Activated CD4-positive, alpha-beta T cell treated with anti-CD3 and anti-CD28 coated beads for 36 hours (primary cell): ENCODE measurements at regions not wholly inside any gene's neighbourhood (a gene's known extent, or its start where the extent isn't known, plus 50 kb on each side); places are given as distances from the start of the nearest gene placed in this dataset.
A peak's percentile ranks its signal among the peaks of the same experiment; 100 is the strongest.
"Not testable (repeated sequence)": the region's sequence is repeated elsewhere in the genome, so short reads cannot be mapped to it uniquely, and the experiment has no call there.

Source experiments
- ATAC-seq: fragments of 200-7000 bp; cut with Tn5 transposase; one replicate; pipeline ENCODE4 v1.10.0; 2021; ENCODE audit warnings: mild to moderate bottlenecking, moderate library complexity
- CTCF ChIA-PET: fragments of 350-600 bp; sonication (Branson Sonifier 250); formaldehyde crosslinking; loops from one replicate; lab custom pipeline; 2021; ENCODE audit warnings: antibody characterized with exemption; lab: Charles Lee
- POLR2A ChIA-PET: fragments of 350-600 bp; sonication (Branson Sonifier 250); formaldehyde crosslinking; loops from one replicate; lab custom pipeline; 2021; ENCODE audit warnings: antibody characterized with exemption, inconsistent platforms; lab: Charles Lee
- DNase-seq: peaks from one replicate; pipeline ENCODE4 v3.0.0-alpha.2; 2020
- H3K27ac Mint-ChIP-seq: one replicate; pipeline ENCODE4 v1.8.0; 2021; ENCODE audit warnings: mixed read lengths
- H3K27me3 Mint-ChIP-seq: one replicate; pipeline ENCODE4 v1.8.0; 2021; ENCODE audit warnings: mixed read lengths
- H3K36me3 Mint-ChIP-seq: one replicate; pipeline ENCODE4 v1.8.0; 2021; ENCODE audit warnings: low read depth, mixed read lengths
- H3K4me1 Mint-ChIP-seq: one replicate; pipeline ENCODE4 v1.8.0; 2021; ENCODE audit warnings: mixed read lengths
- H3K4me3 Mint-ChIP-seq: one replicate; pipeline ENCODE4 v1.8.0; 2021; ENCODE audit warnings: mild to moderate bottlenecking, moderate library complexity, mixed read lengths
- H3K9me3 Mint-ChIP-seq: one replicate; pipeline ENCODE4 v1.8.0; 2021; ENCODE audit warnings: low read depth, mixed read lengths
- intact Hi-C, 2 experiments: fragments of 100-400 bp; cut with DNase I in 1 of 2; cut with micrococcal nuclease in 1 of 2; formaldehyde crosslinking; loops; one replicate each; pipeline versions ENCODE4 v1.14.2 to v1.15.1; 2022 to 2024; cut with DNase I, micrococcal nuclease

DNA sequence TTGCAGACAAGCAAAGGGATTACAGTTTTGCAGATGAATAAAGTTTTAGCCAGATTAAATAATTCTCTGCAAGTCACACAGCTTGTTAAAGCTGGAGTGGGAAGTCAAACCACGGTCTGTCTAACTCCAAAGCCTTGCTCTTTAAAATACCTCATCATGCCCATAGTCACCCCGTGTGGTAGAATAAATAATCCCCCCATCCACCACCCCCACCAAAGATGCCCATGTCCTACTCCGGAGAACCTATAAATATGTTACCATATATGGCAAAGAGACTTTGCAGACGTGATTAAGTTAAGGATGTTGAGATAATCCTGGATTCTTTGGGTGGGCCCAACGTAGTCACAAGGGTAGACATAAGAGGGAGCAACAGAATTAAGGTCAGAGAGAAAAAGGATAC is 118.7 kb downstream of the BEND2 start:
- CTCF ChIA-PET, result no interaction called here
- intact Hi-C loops, result no loop called here
- DNase-seq, result no peak
- Mint-ChIP-seq H3K4me3 (no peak overlapping the region), H3K36me3 (no peaks in the 10 kb centered on the region), H3K27me3 (peaks cover 10% of the 10 kb centered on the region), H3K27ac (no peak overlapping the region), H3K9me3 (no peaks in the 10 kb centered on the region), H3K4me1 (no peaks in the 10 kb centered on the region)
- POLR2A ChIA-PET, result no interaction called here
- no peak for ATAC-seq

DNA sequence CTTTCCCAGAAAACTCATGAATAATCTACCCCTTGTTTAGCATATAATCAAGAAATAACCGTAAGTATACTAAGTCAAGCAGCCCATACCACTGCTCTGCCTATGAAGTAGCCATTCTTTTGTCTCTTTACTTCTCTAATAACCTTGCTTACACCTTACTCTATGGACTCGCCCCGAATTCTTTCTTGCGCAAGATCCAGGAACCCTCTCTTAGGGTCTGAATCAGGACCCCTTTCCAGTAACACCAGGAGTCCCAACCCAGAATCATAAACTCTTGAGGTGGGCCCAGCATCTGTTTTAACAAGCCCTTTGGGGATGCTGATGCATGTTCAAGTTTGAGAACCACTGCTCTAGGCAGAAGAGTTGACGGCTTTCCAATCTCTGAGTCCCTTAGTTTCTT is 119.6 kb downstream of the BEND2 start:
- H3K4me1 Mint-ChIP-seq, result no peaks in the 10 kb centered on the region
- intact Hi-C loops, result no loop called here
- no peak overlapping the region for H3K4me3 Mint-ChIP-seq
- H3K27ac Mint-ChIP-seq, result no peak overlapping the region
- POLR2A ChIA-PET, result no interaction called here
- H3K27me3 Mint-ChIP-seq, result peaks cover 10% of the 10 kb centered on the region
- CTCF ChIA-PET, result no interaction called here
- ATAC-seq, result no peak
- H3K36me3 Mint-ChIP-seq, result no peaks in the 10 kb centered on the region
- no peak for DNase-seq
- H3K9me3 Mint-ChIP-seq, result no peaks in the 10 kb centered on the region

GRCh38 chrX:18099745-18100144 is 120.9 kb downstream of the BEND2 start:
- Mint-ChIP-seq H3K4me1 (no peaks in the 10 kb centered on the region), H3K27me3 (peaks cover 10% of the 10 kb centered on the region), H3K9me3 (no peaks in the 10 kb centered on the region), H3K36me3 (no peaks in the 10 kb centered on the region), H3K4me3 (no peak overlapping the region), H3K27ac (no peak overlapping the region)
- CTCF ChIA-PET, result no interaction called here
- DNase-seq (no peak), ATAC-seq (no peak)
- POLR2A ChIA-PET, result no interaction called here
- intact Hi-C loops, result no loop called here

- no peak overlapping the region for H3K27ac Mint-ChIP-seq
- no peak overlapping the region for H3K4me3 Mint-ChIP-seq
- H3K9me3 Mint-ChIP-seq, result no peaks in the 10 kb centered on the region
- POLR2A ChIA-PET, result no interaction called here
- peaks cover 10% of the 10 kb centered on the region for H3K27me3 Mint-ChIP-seq
- intact Hi-C loops, result no loop called here
- CTCF ChIA-PET, result interaction anchor here (0.6 kb wide), 1 partner anchor 1340 kb away, joined by 3 read pairs; no protein-coding TSS in a partner anchor
- H3K4me1 Mint-ChIP-seq, result no peaks in the 10 kb centered on the region
- no peaks in the 10 kb centered on the region for H3K36me3 Mint-ChIP-seq
- DNase-seq, result no peak
- ATAC-seq, result no peak
These were observed 121.9 kb downstream of the BEND2 start for GRCh38 chrX:18098763-18099162.

DNA sequence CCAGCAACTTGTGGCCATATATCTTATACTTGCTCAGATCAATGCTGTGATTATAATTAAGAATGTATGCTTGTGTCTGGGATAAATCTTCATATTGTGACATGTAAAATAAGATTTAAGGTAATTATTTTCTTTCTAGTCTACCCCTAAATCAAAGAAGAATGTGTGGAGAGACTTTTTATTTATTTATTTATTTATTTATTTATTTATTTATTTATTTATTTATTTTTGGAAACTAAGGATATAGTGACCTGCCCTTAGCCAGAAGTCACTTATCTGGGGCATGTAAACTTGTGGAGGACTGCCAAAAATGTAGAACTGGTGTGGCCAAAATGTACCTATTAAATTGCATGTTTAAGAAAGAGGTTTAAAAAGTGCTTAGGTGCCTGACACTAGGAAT is 144.3 kb downstream of the BEND2 start:
- CTCF ChIA-PET, result no interaction called here
- no peaks in the 10 kb centered on the region for H3K4me1 Mint-ChIP-seq
- POLR2A ChIA-PET, result no interaction called here

DNA sequence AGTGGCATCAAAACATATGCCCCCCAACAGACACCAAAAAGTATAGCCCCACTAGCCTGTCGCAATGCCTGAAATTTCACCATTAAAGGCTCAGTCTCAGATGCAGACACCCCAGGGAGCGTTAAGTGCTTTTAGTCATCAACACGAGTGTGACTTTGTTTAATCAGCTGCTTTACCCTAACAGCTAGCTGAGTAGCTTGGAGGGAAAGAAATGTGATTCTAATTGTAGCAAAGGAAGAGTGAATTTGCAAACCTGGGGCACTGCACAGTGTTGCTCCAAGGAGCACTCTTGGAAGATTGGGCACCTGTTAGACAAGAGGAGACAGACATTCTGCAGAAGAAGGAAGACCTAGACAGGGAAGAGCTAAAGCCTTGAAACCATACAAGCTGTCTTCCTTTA is 145.1 kb downstream of the BEND2 start:
- ChIA-PET POLR2A (no interaction called here), CTCF (no interaction called here)
- intact Hi-C loops, result no loop called here
- Mint-ChIP-seq H3K4me1 (no peaks in the 10 kb centered on the region), H3K36me3 (no peaks in the 10 kb centered on the region), H3K27me3 (peaks cover 4% of the 10 kb centered on the region), H3K4me3 (no peak overlapping the region), H3K27ac (no peak overlapping the region), H3K9me3 (no peaks in the 10 kb centered on the region)
- no peak for DNase-seq
- ATAC-seq, result no peak

More for the DNA sequence above, 144.3 kb downstream of the BEND2 start:
- H3K27ac Mint-ChIP-seq, result no peak overlapping the region
- no peak for ATAC-seq
- DNase-seq, result no peak
- no peaks in the 10 kb centered on the region for H3K36me3 Mint-ChIP-seq
- no peak overlapping the region for H3K4me3 Mint-ChIP-seq
- H3K27me3 Mint-ChIP-seq, result peaks cover 4% of the 10 kb centered on the region
- intact Hi-C loops, result no loop called here
- H3K9me3 Mint-ChIP-seq, result no peaks in the 10 kb centered on the region

GRCh38 chrX:18068045-18068444 is 152.6 kb downstream of the BEND2 start:
- H3K4me1 Mint-ChIP-seq, ATAC-seq, intact Hi-C loops, H3K27ac Mint-ChIP-seq, H3K27me3 Mint-ChIP-seq, DNase-seq, H3K9me3 Mint-ChIP-seq, H3K36me3 Mint-ChIP-seq, H3K4me3 Mint-ChIP-seq, CTCF ChIA-PET, POLR2A ChIA-PET: not testable (repeated sequence)

DNA sequence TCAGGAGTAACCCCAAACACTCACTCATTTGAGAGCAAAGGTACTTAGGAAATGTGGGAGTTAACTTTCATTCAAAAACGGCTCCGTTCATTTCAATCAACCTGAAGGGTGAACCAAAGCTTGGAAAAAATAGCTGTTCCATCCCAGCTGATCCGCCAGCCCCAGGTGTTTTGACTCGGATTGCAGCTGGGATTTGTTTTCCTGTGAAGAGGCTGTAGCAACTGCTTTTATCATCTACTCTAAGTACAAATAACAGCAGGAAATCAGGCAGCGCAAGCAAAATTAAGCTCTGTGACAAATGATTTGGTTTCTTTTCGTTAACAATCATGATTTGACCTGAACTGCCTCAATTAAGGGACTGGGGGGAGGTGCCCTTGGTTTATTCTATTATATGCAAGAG is 154.7 kb downstream of the BEND2 start:
- Mint-ChIP-seq H3K9me3 (no peaks in the 10 kb centered on the region), H3K4me3 (no peak overlapping the region), H3K36me3 (no peaks in the 10 kb centered on the region), H3K27me3 (no peaks in the 10 kb centered on the region), H3K4me1 (no peaks in the 10 kb centered on the region), H3K27ac (no peak overlapping the region)
- DNase-seq, result no peak
- CTCF ChIA-PET, result interaction anchor here (0.8 kb wide), 1 partner anchor 277 kb away, joined by 4 read pairs; no protein-coding TSS in a partner anchor
- POLR2A ChIA-PET, result interaction anchor here (0.6 kb wide), 1 partner anchor 14 kb away, joined by 3 read pairs; no protein-coding TSS in a partner anchor
- no peak for ATAC-seq
- intact Hi-C loops, result no loop called here

- Mint-ChIP-seq H3K36me3 (no peaks in the 10 kb centered on the region), H3K27me3 (peaks cover 2% of the 10 kb centered on the region), H3K9me3 (no peaks in the 10 kb centered on the region), H3K27ac (no peak overlapping the region), H3K4me3 (no peak overlapping the region), H3K4me1 (no peaks in the 10 kb centered on the region)
- no peak for ATAC-seq
- POLR2A ChIA-PET, result interaction anchor here (0.7 kb wide), 2 partner anchors 14 to 176 kb away, joined by 3 read pairs; no protein-coding TSS in a partner anchor
- DNase-seq, result no peak
- intact Hi-C loops, result no loop called here
- CTCF ChIA-PET, result interaction anchor here (0.7 kb wide), 1 partner anchor 303 kb away, joined by 3 read pairs; the partner anchor contains the start of gene SCML2
These were observed 169.0 kb downstream of the BEND2 start for GRCh38 chrX:18051690-18052089.

- no peak for DNase-seq
- ChIA-PET POLR2A (no interaction called here), CTCF (no interaction called here)
- H3K9me3 Mint-ChIP-seq, result no peaks in the 10 kb centered on the region
- no peak overlapping the region for H3K4me3 Mint-ChIP-seq
- intact Hi-C loops, result no loop called here
- peaks cover 2% of the 10 kb centered on the region for H3K27me3 Mint-ChIP-seq
- no peak overlapping the region for H3K27ac Mint-ChIP-seq
- no peak for ATAC-seq
- no peaks in the 10 kb centered on the region for H3K36me3 Mint-ChIP-seq
- no peaks in the 10 kb centered on the region for H3K4me1 Mint-ChIP-seq
These were observed 173.2 kb downstream of the BEND2 start for GRCh38 chrX:18047491-18047890.

DNA sequence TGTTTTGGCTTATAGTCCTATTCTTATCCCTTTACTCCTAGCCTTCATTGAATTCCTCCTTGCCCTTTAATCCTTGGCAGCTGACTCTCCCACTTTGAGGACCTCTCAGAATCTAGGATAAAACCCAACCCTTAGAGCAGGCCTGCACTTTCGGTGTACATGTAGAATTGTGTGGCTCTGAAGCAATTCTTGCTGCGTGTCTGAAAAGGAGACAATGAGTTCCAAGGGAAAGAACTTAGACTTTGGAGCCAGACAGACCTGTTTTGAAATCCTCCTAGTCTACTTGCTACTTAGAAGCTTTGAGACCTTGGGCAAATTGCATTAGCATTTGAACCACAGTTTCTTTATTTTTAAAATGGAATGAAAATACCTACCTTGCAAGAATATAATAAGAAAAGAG is 175.2 kb downstream of the BEND2 start:
- H3K4me3 Mint-ChIP-seq, result no peak overlapping the region
- peaks cover under 1% of the 10 kb centered on the region for H3K27me3 Mint-ChIP-seq
- ChIA-PET POLR2A (no interaction called here), CTCF (no interaction called here)
- no peak for ATAC-seq
- H3K27ac Mint-ChIP-seq, result no peak overlapping the region
- H3K4me1 Mint-ChIP-seq, result peaks cover 3% of the 10 kb centered on the region
- no peak for DNase-seq
- intact Hi-C loops, result no loop called here
- no peaks in the 10 kb centered on the region for H3K9me3 Mint-ChIP-seq
- H3K36me3 Mint-ChIP-seq, result no peaks in the 10 kb centered on the region

- ChIA-PET CTCF (no interaction called here), POLR2A (no interaction called here)
- Mint-ChIP-seq H3K36me3 (no peaks in the 10 kb centered on the region), H3K4me1 (peaks cover 3% of the 10 kb centered on the region), H3K9me3 (no peaks in the 10 kb centered on the region), H3K27ac (no peak overlapping the region), H3K27me3 (peaks cover 1% of the 10 kb centered on the region), H3K4me3 (no peak overlapping the region)
- intact Hi-C loops, result no loop called here
- DNase-seq (no peak), ATAC-seq (no peak)
These were observed 177.9 kb downstream of the BEND2 start for GRCh38 chrX:18042776-18043175.

GRCh38 chrX:18041656-18042055 is 179.0 kb downstream of the BEND2 start:
- Mint-ChIP-seq H3K27me3 (peaks cover 1% of the 10 kb centered on the region), H3K9me3 (no peaks in the 10 kb centered on the region), H3K4me3 (no peak overlapping the region), H3K4me1 (peaks cover 3% of the 10 kb centered on the region), H3K36me3 (no peaks in the 10 kb centered on the region), H3K27ac (no peak overlapping the region)
- intact Hi-C loops, result no loop called here
- POLR2A ChIA-PET, result no interaction called here
- peak; percentile 8 for DNase-seq
- CTCF ChIA-PET, result no interaction called here
- no peak for ATAC-seq
